ENCODE measurements at regions not wholly inside any gene's neighbourhood (a gene's known extent, or its start where the extent isn't known, plus 50 kb on each side); places are given as distances from the start of the nearest gene placed in this dataset.

DNA sequence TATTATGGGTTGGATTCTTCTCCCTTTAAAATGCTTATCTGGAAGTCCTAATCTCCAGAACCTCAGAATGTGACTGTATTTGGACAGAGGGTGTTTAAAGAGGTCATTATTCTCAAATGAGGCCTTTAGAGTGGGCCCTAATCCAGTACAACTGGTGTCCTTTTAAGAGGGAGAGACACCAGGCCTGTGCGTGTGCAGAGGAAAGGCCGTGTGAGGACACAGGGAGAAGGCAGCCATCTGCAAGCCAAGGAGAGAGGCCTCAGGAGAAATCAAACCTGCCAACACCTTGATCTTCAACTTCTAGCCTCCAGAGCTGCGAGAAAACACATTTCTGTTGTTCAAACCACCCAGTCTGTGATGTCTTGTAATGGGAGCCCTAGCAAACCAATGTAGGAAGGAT is 235.4 kb upstream of the MYO3A start (continued):
- TF ChIP-seq, protein P1, sequence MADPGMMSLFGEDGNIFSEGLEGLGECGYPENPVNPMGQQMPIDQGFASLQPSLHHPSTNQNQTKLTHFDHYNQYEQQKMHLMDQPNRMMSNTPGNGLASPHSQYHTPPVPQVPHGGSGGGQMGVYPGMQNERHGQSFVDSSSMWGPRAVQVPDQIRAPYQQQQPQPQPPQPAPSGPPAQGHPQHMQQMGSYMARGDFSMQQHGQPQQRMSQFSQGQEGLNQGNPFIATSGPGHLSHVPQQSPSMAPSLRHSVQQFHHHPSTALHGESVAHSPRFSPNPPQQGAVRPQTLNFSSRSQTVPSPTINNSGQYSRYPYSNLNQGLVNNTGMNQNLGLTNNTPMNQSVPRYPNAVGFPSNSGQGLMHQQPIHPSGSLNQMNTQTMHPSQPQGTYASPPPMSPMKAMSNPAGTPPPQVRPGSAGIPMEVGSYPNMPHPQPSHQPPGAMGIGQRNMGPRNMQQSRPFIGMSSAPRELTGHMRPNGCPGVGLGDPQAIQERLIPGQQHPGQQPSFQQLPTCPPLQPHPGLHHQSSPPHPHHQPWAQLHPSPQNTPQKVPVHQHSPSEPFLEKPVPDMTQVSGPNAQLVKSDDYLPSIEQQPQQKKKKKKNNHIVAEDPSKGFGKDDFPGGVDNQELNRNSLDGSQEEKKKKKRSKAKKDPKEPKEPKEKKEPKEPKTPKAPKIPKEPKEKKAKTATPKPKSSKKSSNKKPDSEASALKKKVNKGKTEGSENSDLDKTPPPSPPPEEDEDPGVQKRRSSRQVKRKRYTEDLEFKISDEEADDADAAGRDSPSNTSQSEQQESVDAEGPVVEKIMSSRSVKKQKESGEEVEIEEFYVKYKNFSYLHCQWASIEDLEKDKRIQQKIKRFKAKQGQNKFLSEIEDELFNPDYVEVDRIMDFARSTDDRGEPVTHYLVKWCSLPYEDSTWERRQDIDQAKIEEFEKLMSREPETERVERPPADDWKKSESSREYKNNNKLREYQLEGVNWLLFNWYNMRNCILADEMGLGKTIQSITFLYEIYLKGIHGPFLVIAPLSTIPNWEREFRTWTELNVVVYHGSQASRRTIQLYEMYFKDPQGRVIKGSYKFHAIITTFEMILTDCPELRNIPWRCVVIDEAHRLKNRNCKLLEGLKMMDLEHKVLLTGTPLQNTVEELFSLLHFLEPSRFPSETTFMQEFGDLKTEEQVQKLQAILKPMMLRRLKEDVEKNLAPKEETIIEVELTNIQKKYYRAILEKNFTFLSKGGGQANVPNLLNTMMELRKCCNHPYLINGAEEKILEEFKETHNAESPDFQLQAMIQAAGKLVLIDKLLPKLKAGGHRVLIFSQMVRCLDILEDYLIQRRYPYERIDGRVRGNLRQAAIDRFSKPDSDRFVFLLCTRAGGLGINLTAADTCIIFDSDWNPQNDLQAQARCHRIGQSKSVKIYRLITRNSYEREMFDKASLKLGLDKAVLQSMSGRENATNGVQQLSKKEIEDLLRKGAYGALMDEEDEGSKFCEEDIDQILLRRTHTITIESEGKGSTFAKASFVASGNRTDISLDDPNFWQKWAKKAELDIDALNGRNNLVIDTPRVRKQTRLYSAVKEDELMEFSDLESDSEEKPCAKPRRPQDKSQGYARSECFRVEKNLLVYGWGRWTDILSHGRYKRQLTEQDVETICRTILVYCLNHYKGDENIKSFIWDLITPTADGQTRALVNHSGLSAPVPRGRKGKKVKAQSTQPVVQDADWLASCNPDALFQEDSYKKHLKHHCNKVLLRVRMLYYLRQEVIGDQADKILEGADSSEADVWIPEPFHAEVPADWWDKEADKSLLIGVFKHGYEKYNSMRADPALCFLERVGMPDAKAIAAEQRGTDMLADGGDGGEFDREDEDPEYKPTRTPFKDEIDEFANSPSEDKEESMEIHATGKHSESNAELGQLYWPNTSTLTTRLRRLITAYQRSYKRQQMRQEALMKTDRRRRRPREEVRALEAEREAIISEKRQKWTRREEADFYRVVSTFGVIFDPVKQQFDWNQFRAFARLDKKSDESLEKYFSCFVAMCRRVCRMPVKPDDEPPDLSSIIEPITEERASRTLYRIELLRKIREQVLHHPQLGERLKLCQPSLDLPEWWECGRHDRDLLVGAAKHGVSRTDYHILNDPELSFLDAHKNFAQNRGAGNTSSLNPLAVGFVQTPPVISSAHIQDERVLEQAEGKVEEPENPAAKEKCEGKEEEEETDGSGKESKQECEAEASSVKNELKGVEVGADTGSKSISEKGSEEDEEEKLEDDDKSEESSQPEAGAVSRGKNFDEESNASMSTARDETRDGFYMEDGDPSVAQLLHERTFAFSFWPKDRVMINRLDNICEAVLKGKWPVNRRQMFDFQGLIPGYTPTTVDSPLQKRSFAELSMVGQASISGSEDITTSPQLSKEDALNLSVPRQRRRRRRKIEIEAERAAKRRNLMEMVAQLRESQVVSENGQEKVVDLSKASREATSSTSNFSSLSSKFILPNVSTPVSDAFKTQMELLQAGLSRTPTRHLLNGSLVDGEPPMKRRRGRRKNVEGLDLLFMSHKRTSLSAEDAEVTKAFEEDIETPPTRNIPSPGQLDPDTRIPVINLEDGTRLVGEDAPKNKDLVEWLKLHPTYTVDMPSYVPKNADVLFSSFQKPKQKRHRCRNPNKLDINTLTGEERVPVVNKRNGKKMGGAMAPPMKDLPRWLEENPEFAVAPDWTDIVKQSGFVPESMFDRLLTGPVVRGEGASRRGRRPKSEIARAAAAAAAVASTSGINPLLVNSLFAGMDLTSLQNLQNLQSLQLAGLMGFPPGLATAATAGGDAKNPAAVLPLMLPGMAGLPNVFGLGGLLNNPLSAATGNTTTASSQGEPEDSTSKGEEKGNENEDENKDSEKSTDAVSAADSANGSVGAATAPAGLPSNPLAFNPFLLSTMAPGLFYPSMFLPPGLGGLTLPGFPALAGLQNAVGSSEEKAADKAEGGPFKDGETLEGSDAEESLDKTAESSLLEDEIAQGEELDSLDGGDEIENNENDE (IDR thresholded peaks at IDR 0.05; ENCODE audit: insufficient replicate concordance, low read length) = no peak
- TF ChIP-seq TEAD4 (IDR thresholded peaks at IDR 0.05; ENCODE audit: low read depth, low read length) = no peak
- TF ChIP-seq, protein P2, sequence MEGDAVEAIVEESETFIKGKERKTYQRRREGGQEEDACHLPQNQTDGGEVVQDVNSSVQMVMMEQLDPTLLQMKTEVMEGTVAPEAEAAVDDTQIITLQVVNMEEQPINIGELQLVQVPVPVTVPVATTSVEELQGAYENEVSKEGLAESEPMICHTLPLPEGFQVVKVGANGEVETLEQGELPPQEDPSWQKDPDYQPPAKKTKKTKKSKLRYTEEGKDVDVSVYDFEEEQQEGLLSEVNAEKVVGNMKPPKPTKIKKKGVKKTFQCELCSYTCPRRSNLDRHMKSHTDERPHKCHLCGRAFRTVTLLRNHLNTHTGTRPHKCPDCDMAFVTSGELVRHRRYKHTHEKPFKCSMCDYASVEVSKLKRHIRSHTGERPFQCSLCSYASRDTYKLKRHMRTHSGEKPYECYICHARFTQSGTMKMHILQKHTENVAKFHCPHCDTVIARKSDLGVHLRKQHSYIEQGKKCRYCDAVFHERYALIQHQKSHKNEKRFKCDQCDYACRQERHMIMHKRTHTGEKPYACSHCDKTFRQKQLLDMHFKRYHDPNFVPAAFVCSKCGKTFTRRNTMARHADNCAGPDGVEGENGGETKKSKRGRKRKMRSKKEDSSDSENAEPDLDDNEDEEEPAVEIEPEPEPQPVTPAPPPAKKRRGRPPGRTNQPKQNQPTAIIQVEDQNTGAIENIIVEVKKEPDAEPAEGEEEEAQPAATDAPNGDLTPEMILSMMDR (IDR thresholded peaks at IDR 0.05; ENCODE audit: control extremely low read depth in 1 of 3, insufficient read depth in 1 of 3, low read depth in 1 of 3, low read length in 3 of 3) = no peak
- no peak for TF ChIP-seq SUZ12 (IDR thresholded peaks at IDR 0.05; ENCODE audit: low read length)
- TF ChIP-seq SP1 (IDR thresholded peaks at IDR 0.05; ENCODE audit: low read depth, low read length) = no peak
- no peak for TF ChIP-seq FOSL1 (IDR thresholded peaks at IDR 0.05; ENCODE audit: insufficient read depth, low read depth, low read length)
- TF ChIP-seq, protein P3, sequence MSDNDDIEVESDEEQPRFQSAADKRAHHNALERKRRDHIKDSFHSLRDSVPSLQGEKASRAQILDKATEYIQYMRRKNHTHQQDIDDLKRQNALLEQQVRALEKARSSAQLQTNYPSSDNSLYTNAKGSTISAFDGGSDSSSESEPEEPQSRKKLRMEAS (IDR thresholded peaks at IDR 0.05) = no peak
- TF ChIP-seq SAP30 (IDR thresholded peaks at IDR 0.05; ENCODE audit: insufficient read depth, insufficient replicate concordance, low read length) = no peak
- TF ChIP-seq MAFK (IDR thresholded peaks at IDR 0.05; ENCODE audit: low read depth, low read length) = no peak
- no peak for TF ChIP-seq BACH1 (IDR thresholded peaks at IDR 0.05; ENCODE audit: low read length)
